ENCODE measurements at regions not wholly inside any gene's neighbourhood (a gene's known extent, or its start where the extent isn't known, plus 50 kb on each side); places are given as distances from the start of the nearest gene placed in this dataset.

- no peak overlapping the region for H3K27ac ChIP-seq
- H3K9me3 ChIP-seq: peaks cover 0 to 10% (median 0%) of the 10 kb centered on the region in 11 donors
- H3K36me3 ChIP-seq: no peaks in the 10 kb centered on the region
- ATAC-seq (no peak), DNase-seq (no peak)
- H3K27me3 ChIP-seq: peaks cover 0 to 4% (median 0%) of the 10 kb centered on the region in 7 donors
- intact Hi-C loops (cut with DNase I): no loop called here
- H3K4me1 ChIP-seq: no peaks in the 10 kb centered on the region
- no peak overlapping the region for H3K4me3 ChIP-seq
- TF ChIP-seq CTCF (IDR thresholded peaks at IDR 0.05): no peak
Observed at GRCh38 chr3:189512821-189513220, 118.4 kb upstream of the TP63 start.

GRCh38 chr3:189513281-189514117 lies 117.7 kb upstream of the TP63 start:
- intact Hi-C loops (cut with DNase I): no loop called here
- Histone ChIP-seq H3K9me3 (peaks cover 0 to 17% (median 2%) of the 10 kb centered on the region in 11 donors), H3K27me3 (peaks cover 0 to 4% (median 0%) of the 10 kb centered on the region in 7 donors), H3K36me3 (no peaks in the 10 kb centered on the region), H3K4me3 (no peak overlapping the region), H3K27ac (no peak overlapping the region), H3K4me1 (no peaks in the 10 kb centered on the region)
- TF ChIP-seq CTCF (IDR thresholded peaks at IDR 0.05): no peak
- 78 to 79% methylated on average over 9 of the region's 9 CpGs for WGBS, 2 donors
- ATAC-seq (no peak), DNase-seq (no peak)

DNA sequence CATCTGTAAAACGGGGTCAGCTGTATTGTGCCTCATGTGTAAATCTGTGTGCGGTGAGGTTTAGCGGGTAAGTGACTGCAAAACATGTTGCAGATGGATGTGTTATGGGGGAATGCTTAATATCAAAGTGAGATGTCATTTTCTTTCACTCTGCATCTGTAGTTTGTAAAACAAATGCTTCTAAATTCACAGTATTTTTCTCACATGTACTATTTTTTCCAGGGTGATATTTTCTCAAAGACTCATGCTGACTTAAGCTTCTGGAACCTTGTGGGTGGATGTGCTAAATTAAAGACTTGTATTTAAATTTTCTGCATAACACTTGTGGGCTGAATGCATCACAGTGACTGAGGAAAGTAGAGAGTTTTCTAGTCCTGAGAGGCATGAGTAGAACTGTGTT lies 115.2 kb upstream of the TP63 start:
- DNase-seq (no peak), ATAC-seq (peak in 2 of 8 donors; percentile 33 to 57)
- Histone ChIP-seq H3K36me3 (no peaks in the 10 kb centered on the region), H3K4me3 (no peak overlapping the region), H3K4me1 (no peaks in the 10 kb centered on the region), H3K27ac (no peak overlapping the region), H3K9me3 (peaks cover 0 to 31% (median 6%) of the 10 kb centered on the region in 11 donors), H3K27me3 (no peaks in the 10 kb centered on the region)
- intact Hi-C loops (cut with DNase I): no loop called here
- 62 to 73% methylated on average over 3 of the region's 3 CpGs for WGBS, 2 donors
- no peak for TF ChIP-seq CTCF (IDR thresholded peaks at IDR 0.05)

GRCh38 chr3:189517981-189518380 lies 113.2 kb upstream of the TP63 start:
- H3K4me1 ChIP-seq: no peaks in the 10 kb centered on the region
- no peak for TF ChIP-seq CTCF (IDR thresholded peaks at IDR 0.05)
- H3K9me3 ChIP-seq: peaks cover 0 to 40% (median 6%) of the 10 kb centered on the region in 11 donors
- H3K27me3 ChIP-seq: no peaks in the 10 kb centered on the region
- H3K36me3 ChIP-seq: no peaks in the 10 kb centered on the region
- no peak overlapping the region for H3K4me3 ChIP-seq
- no peak for DNase-seq
- H3K27ac ChIP-seq: no peak overlapping the region
- WGBS, 2 donors: 84 to 86% methylated on average over 1 of the region's 1 CpG
- intact Hi-C loops (cut with DNase I): no loop called here
- ATAC-seq: no peak
